Midbrain (tissue), 1 donor: ENCODE measurements at regions not wholly inside any gene's neighbourhood (a gene's known extent, or its start where the extent isn't known, plus 50 kb on each side); places are given as distances from the start of the nearest gene placed in this dataset.
A peak's percentile ranks its signal among the peaks of the same experiment; 100 is the strongest.
"Not testable (repeated sequence)": the region's sequence is repeated elsewhere in the genome, so short reads cannot be mapped to it uniquely, and the experiment has no call there.

Source experiments
- DNase-seq: peaks from one replicate; lab custom pipeline; 2025; lab: John Stamatoyannopoulos, UW

DNA sequence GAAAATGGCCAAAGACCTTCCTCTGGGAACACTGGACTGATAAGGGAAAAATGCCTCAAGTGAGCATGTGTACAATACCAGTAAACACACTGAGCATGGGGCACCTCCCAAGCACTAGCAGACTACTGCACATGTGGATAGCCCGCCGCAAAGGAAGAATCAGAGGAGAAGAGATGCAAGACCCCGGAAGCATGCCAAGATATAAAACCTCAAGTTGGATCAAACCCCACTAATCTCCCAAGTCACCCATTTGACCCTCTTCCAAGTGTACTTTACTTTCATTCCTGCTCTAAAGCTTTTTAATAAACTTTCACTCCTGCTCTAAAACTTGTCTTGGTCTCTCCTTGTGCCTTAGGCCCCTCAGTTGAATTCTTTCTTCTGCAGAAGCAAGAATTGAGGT is 121.1 kb upstream of the PLAAT1 start:
- DNase-seq, result no peak

DNA sequence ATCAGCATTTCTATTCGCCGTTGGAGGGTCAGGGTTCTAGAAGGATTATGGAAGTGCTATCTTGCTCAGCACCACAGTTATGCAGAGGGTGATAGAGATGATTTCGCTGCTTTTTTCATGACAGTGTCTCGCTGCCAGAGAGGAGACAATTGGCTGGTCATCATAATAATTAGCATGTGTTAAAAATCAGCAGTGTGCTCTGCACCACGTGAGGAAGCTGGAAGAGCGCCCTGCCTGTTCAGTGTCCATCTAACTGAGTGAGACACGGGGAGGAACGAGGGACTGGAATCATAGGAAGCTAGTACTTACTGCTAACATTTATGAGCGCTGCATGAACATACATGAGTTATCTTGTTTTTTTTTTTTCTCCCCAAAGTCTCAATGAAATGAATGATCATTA is 116.2 kb upstream of the PLAAT1 start:
- peak; percentile 58 for DNase-seq

DNA sequence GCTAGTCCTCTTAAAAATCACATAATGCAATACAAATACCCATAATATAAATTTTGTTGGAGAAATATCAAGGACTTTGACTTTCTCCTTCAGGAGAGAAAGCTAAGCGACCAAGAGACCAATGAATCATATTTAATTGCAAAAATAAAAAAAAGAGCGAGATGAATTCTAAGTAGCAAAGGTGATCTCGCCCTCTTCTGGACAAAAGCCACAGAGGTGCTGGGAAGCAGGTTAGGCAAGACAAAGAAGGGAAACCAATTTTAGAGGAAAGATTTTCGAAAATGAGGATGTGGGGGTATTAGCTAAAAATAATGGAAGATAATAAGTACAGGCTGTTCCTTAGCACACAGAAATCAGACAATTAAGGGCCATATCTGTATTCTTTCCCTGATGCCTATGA is 111.4 kb upstream of the PLAAT1 start:
- no peak for DNase-seq

DNA sequence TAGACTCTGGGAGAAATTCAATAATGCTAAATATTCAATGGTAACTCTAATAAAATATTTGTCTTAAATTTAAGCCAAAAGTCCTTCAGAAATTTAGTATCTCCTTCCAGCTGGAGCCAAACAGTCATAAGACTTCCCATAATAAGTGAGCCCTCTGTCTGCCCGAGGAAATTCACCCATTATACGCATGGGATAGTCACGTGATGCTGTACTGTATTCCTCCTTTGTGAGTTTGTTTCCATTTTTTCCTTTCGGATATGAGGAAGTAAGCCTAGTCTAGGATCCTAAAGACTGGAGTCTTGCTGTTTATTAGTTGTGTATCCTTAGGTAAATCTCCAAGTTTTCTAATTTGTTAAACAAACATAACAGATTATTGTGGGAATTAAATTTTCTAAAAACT is 110.4 kb upstream of the PLAAT1 start:
- DNase-seq, result no peak

DNA sequence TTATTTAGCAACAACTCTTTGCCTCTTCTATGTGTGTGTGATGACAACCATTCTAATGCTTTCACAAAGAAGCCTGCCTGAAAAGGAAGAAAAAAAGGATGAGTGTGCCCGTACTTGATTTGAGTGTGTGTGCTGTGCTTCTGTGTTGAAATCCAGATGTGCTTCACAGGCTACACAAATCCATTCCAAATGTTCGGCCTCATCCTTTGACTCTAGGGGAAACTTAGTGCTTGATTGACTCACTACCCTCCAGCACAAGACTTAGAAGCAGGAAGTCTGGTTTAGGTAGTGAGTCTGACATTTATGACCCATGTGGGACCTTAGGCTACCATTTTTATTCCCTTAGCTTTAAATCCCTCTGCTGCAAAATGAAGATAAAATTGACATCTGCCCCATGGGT is 108.8 kb upstream of the PLAAT1 start:
- DNase-seq, result no peak

DNA sequence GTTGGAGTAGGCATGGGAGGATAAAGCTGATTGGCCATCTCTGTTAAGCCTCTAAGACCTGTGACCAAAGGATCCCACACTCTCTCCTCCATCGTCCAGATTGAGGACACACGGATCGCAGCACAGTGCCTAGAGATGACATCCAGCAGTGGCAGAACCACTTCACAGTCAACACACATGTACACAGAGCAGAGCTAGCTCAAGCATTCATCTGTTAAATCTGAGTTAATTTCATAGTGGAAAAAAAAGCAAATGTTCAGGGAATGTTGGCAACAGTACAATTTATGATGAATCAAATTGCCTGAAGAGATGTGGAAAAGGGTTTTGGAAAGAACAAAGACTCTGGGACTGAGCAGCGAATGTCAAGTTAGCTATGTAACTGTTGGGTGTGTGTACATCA is 108.1 kb upstream of the PLAAT1 start:
- no peak for DNase-seq

DNA sequence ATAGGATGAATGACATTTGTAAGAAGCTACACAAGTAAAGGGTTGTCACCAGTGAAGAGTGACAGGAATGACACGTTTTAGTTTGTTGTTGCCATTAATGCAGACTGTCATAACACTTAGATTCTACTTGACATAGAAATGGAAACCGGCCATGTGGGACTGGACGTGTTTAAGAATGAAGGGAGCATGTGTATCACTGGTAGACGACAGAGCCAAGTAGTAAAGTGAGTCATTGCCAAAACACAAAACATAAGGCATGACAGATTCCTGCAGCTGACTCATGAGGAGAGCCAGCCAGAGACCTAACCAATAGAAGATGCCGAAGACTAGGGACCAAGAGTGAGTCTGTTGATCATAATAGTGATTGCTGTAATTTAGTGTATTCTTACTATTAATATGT is 106.2 kb upstream of the PLAAT1 start:
- DNase-seq, result no peak

DNA sequence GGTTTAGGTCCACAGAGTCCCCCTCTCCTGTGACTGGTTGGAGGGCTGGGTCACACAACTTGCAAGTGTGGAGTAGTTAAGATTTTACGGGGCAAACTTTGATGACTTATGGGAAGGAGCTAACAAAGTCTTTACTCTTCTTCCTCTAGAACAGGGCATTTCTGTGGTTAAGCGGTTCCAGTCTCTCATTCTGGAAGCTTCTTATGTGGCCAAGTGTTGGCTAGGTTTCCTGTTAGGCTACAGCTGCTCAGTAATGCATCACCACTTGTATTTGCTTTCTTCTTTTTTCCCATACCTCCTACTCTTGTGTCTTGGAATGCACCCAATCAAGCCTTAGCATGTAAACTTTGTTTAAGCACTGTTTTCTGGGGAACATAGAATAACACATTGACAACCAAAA is 100.6 kb upstream of the PLAAT1 start:
- DNase-seq, result no peak

DNA sequence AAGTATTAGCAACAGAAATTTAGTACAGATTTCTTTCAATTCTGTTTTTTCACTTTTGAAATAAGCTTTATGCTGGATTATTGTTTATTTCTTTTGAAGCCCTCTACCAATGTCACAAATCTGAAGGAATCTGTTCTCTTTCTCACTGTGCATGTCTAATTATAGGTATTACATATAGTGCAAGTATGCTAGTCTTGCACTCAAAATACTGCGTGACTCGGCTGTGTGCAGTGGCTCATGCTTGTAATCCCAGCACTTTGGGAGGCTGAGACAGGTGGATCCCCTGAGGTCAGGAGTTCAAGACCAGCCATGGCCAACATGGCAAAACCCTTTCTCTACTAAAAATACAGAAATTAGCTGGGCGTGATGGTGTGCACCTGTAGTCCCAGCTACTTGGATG is 95.8 kb upstream of the PLAAT1 start:
- DNase-seq, result no peak

DNA sequence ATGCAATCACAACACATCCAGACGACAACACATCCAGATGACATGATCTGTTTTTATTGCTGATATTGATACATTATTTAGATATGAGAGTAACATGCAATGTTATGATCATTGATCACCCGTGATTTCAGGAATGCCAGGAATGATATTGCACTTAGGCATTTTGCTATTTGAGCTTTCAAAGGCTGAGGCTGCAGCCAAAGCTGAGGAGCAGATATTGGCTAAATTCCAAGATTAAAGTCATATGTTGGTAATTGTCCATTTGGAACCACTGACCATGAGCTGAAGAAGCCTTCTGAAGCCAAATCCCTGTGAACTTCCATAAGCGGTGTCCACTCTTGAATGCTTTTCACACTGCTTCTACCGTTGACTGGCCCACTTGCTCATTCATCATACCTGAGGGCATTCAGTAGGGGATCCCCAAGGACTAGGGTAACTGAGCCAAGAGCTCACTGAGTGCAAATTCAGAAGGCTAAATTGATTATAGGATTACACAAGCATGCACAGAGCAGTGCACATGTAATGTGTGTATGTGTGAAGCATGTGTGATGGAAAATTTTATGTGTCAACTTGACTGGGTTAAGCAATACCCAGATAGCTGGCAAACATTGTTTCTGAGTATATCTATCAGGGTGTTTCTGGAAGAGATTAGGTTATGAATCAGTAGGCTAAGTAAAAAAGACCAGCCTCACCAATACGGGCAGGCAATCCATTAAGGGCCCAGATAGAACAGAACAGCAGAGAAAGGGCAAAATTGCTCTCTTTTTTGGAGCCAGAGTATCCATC is 92.1 kb upstream of the PLAAT1 start:
- DNase-seq, result no peak

DNA sequence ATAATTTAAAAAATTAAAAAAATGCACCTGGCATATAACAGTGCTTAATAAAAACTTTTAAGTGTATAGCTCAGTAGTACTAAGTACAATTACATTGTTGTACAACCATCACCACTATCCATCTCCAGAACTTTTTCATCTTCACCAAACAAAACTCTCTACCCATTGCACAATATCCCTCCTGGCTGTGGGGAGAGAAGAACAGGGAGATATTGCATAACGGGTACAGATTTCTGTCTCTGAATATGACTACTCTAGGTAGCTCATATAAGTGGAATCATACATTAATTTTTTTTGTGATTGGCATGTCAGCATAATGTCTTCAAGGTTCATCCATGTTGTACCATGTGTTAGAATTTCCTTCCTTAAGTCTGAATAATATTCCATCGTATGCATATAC is 91.0 kb upstream of the PLAAT1 start:
- DNase-seq, result no peak

DNA sequence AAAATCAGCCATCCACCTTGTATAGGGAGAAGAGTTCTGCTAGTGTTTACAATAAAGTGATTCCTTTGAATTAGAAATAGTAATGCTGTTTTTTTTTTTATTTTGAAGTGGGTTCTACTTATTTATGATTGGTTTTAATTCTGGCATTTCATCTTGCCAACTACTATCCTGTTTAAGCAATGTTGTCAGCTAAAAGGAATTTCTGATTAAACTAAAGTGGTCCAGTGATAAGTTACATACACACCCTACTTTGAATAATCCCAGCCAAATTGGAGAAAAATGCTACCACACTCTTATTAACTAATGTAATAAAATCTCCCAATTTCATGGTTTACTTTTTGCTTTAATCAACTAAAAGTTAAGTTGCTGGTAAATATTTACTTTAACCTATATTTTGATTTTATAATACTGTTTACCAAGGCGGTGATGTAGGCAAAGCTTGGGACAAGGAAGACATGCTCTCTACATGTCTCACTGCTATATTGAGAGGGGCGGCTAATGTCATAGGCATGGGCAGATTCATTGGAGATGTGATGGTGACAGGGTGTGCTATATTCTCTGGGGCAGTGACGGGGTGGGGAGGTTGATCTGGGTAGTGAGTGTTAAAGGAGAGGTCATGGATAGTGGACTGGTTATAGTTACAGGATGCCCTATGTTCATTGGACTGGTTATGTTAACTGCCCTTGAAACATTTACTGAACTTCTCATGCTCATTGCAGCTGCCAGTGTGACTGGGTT is 85.8 kb upstream of the PLAAT1 start:
- not testable (repeated sequence) for DNase-seq

DNA sequence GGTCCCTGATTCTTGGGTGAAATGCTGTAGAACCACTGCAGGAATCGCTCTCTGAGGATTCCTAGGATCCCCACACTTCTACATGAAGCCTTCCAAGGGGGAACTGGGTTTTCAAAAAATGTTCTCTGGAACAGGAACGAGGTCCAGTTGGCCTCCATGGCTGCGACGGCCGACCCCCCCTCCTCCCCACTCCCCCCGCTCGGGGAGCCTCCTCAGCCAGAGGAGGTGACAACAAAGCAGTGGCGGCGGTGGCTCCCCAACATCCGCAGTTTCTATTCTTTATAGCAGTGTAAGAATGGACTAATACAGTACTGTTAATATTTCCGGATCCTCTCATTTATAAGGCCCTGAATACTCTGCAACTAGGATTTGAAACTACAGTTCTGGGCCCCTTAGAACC is 84.0 kb upstream of the PLAAT1 start:
- no peak for DNase-seq

DNA sequence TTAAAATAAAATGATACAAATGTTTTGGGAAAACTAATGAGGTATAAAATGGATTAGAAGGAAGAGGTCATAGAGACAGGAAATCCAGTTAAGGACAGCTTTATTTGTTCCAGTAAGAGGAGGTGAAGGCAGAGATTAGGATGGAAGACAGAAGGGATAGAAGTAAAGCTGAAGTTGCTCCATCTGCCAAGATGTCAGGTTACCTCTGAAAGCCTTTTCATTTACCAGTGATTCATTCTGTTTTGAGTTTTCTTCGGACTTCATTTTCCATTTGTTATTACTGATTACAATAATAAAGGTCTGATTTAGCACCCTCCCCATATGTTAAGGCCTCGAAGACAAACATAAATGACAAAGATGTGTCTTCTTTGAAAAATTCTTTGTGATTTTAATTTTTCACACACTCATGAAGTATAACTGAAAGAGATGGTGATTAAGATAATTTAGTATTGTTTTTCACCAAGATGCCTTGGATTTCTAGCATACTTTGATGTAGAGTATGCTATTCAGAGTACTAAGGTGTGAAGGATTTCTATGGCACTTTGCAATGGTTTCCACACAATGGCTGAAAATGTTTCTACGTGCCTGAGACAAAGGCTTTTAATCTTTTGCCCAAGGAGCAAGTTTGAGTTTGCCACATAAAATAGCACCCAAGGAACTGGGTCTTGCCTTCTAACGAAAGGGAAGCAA is 75.4 kb upstream of the PLAAT1 start:
- DNase-seq, result no peak

DNA sequence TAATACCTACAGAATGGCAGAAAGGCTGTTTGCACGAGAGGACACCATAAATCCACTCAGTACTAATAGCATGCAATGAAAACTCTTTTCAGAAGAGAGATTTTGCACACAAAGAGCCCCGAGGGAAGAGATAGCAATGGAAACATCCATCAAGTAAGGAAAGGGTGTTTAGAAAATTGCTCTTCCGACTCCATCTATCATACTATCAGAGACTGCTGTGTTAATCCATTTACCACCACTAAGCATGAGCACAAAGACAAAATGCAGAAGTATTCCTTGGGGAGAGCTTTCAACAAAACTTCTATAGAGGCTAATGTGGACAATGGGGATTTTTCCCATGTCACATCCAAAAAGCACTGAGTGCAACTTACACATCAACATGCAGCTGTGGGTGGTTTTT is 72.1 kb upstream of the PLAAT1 start:
- no peak for DNase-seq

DNA sequence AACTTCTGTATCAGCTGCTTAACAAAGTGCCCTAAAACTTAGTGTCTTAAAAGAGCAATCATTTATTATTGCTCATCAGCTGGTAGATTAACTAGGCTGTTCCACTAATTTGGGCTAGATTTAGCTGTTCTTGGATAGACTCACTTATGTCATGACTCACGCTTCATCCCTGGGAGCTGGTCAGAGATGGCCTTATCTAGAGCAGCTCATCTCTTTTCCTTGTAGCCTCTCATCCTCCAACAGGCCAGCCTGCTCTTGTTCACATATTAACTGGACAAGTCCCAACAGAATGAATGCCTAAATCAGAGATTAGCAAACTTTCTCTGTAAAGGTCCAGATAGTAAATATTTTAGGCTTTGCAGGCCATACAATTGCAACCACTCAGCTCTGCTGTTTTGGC is 66.9 kb upstream of the PLAAT1 start:
- no peak for DNase-seq

DNA sequence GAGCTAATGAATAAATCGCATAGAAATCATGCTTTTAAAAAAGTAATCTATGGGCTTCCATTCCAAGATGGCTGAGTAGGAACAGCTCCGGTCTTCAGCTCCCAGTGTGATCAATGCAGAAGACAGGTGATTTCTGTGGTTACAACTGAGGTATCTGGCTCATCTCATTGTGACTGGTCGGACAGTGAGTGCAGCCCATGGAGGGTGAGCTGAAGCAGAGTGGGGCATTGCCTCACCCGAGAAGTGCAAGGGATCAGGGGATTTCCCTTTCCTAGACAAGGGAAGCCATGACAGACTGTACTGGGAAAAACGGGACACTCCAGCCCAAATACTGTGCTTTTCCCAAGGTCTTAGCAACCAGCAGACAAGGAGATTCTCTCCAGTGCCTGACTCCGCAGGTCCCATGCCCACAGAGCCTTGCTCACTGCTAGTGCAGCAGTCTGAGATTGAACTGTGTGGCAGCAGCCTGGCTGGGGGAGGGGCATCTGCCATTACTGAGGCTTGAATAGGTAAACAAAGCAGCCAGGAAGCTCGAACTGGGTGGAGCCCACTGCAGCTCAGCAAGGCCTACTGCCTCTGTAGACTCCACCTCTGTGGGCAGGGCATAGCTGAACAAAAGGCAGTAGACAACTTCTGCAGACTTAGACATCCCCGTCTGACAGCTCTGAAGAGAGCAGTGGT is 61.5 kb upstream of the PLAAT1 start:
- DNase-seq, result not testable (repeated sequence)

DNA sequence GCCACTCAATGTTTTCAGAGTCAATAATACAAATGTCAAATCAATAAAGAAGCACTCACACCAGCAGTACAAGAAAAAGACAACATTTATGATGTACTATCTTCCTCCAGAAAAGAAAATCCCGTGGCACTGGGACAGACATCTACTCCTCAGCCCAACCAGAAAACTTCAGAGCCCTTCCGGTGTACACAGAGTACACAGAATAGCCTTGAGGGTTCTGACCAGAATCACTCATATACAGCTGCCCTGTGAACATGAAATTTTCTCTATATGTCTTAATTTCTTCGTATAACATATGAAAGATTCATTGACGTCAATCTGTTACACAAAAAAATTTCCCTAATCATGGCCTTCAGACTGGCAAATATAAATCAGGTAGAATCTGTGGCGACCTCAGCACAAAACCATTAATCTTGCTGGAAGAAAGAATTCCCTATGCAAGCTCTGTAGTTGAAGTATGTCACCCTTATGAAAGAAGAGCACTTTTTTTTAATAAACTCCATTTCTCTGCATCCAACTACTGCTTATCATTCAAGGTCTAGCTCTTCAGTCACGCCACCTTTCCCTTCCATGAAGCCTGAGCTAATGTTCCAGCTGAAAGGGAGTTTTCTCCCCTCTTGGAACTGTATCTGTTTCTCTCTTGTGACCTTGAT is 53.8 kb upstream of the PLAAT1 start:
- DNase-seq, result no peak

DNA sequence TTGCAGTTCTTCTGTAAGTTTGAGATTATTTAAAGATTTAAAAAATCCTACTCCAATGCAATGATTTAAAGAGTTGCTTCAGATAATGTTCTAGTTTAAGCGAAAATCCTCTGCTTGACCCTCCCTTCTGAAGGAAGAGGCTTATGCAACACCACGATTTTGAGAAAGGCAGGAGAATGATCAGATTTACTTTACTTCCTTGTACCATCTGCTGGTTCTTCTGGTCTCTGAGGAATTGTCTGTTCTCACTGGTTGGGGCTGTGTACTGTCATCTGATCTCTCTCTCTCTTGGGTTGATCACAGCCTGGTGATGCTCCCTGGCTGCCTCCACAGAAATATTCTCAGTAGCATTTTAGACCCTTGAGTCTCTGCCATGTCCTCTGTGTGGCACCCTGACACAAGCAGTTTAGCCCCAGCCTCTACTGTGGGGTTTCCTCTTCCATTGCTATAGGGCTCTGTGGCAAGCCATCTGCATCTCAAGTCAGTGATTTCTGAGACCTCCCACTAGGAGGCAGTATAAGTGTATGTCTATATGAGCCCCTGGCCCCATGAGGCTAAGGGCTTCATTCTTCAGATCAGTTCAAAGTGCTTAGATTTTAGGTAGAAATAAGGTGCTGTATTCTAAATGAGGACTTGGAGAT is 50.8 kb upstream of the PLAAT1 start:
- DNase-seq, result peak; percentile 32
